Activated B cell treated with CpG ODN at 0.5 μM for 24 hours (primary cell): ENCODE measurements at regions not wholly inside any gene's neighbourhood (a gene's known extent, or its start where the extent isn't known, plus 50 kb on each side); places are given as distances from the start of the nearest gene placed in this dataset.

Experiments
- ATAC-seq: fragments of 200-7000 bp; cut with Tn5 transposase; one replicate; pipeline ENCODE4 v1.10.0; 2021; ENCODE audit warnings: low read depth, mild to moderate bottlenecking, moderate library complexity
- CTCF ChIA-PET: fragments of 350-600 bp; sonication (Branson Sonifier 250); formaldehyde crosslinking; loops from one replicate; lab custom pipeline; 2021; ENCODE audit warnings: antibody characterized with exemption; lab: Charles Lee
- POLR2A ChIA-PET: fragments of 350-600 bp; sonication (Branson Sonifier 250); formaldehyde crosslinking; loops from one replicate; lab custom pipeline; 2021; ENCODE audit warnings: antibody characterized with exemption; lab: Charles Lee
- DNase-seq: peaks from one replicate; pipeline ENCODE4 v3.0.0; 2022
- H3K27ac Mint-ChIP-seq: one replicate; pipeline ENCODE4 v1.8.0; 2020; ENCODE audit warnings: mixed read lengths
- H3K27me3 Mint-ChIP-seq: one replicate; pipeline ENCODE4 v1.8.0; 2021; ENCODE audit warnings: mixed read lengths
- H3K36me3 Mint-ChIP-seq: one replicate; pipeline ENCODE4 v1.8.0; 2021; ENCODE audit warnings: low read depth, mixed read lengths
- H3K4me1 Mint-ChIP-seq: one replicate; pipeline ENCODE4 v1.8.0; 2021; ENCODE audit warnings: mixed read lengths
- H3K4me3 Mint-ChIP-seq: one replicate; pipeline ENCODE4 v1.8.0; 2020; ENCODE audit warnings: mild to moderate bottlenecking, mixed read lengths
- H3K9me3 Mint-ChIP-seq: one replicate; pipeline ENCODE4 v1.8.0; 2020; ENCODE audit warnings: mixed read lengths
- CTCF ChIP-seq: fragments of 200-600 bp; IDR thresholded peaks from one replicate; pipeline ENCODE4 v1.8.0; 2022; ENCODE audit warnings: antibody characterized with exemption, mild to moderate bottlenecking
- intact Hi-C: fragments of 100-400 bp; cut with micrococcal nuclease; formaldehyde crosslinking; loops from one replicate; pipeline ENCODE4 v1.15.1; 2024

GRCh38 chr12:11508699-11509098, 113.3 kb upstream of the PRB2 start:
- DNase-seq: no peak
- POLR2A ChIA-PET: no interaction called here
- intact Hi-C loops: no loop called here
- peaks cover 12% of the 10 kb centered on the region for H3K27me3 Mint-ChIP-seq
- CTCF ChIA-PET: no interaction called here
- no peak for TF ChIP-seq CTCF
- no peaks in the 10 kb centered on the region for H3K36me3 Mint-ChIP-seq
- no peak overlapping the region for H3K4me3 Mint-ChIP-seq
- no peaks in the 10 kb centered on the region for H3K4me1 Mint-ChIP-seq
- no peak overlapping the region for H3K27ac Mint-ChIP-seq
- H3K9me3 Mint-ChIP-seq: no peaks in the 10 kb centered on the region
- no peak for ATAC-seq

- Mint-ChIP-seq H3K36me3 (no peaks in the 10 kb centered on the region), H3K4me3 (no peak overlapping the region), H3K27me3 (peaks cover 12% of the 10 kb centered on the region), H3K27ac (no peak overlapping the region), H3K4me1 (no peaks in the 10 kb centered on the region), H3K9me3 (no peaks in the 10 kb centered on the region)
- no peak for ATAC-seq
- TF ChIP-seq CTCF: no peak
- intact Hi-C loops: no loop called here
- CTCF ChIA-PET: no interaction called here
- no peak for DNase-seq
- POLR2A ChIA-PET: no interaction called here
These were observed 114.0 kb upstream of the PRB2 start for GRCh38 chr12:11509326-11509725.

- ATAC-seq: no peak
- no peak for TF ChIP-seq CTCF
- ChIA-PET POLR2A (no interaction called here), CTCF (no interaction called here)
- no peaks in the 10 kb centered on the region for H3K9me3 Mint-ChIP-seq
- intact Hi-C loops: no loop called here
- peaks cover 8% of the 10 kb centered on the region for H3K27me3 Mint-ChIP-seq
- no peak overlapping the region for H3K27ac Mint-ChIP-seq
- no peak for DNase-seq
- H3K4me3 Mint-ChIP-seq: no peak overlapping the region
- no peaks in the 10 kb centered on the region for H3K36me3 Mint-ChIP-seq
- no peaks in the 10 kb centered on the region for H3K4me1 Mint-ChIP-seq
These were observed 115.3 kb upstream of the PRB2 start for GRCh38 chr12:11510671-11511070.

GRCh38 chr12:11513288-11513687, 117.9 kb upstream of the PRB2 start:
- ChIA-PET POLR2A (no interaction called here), CTCF (no interaction called here)
- intact Hi-C loops: no loop called here

GRCh38 chr12:11517080-11517479, 121.7 kb upstream of the PRB2 start:
- no peaks in the 10 kb centered on the region for H3K4me1 Mint-ChIP-seq
- CTCF ChIA-PET: no interaction called here
- no peak overlapping the region for H3K27ac Mint-ChIP-seq
- DNase-seq: no peak
- H3K4me3 Mint-ChIP-seq: no peak overlapping the region
- H3K9me3 Mint-ChIP-seq: no peaks in the 10 kb centered on the region
- peaks cover 2% of the 10 kb centered on the region for H3K27me3 Mint-ChIP-seq
- no peaks in the 10 kb centered on the region for H3K36me3 Mint-ChIP-seq
- no peak for TF ChIP-seq CTCF
- POLR2A ChIA-PET: no interaction called here
- no peak for ATAC-seq
- intact Hi-C loops: no loop called here

More at GRCh38 chr12:11513288-11513687, 117.9 kb upstream of the PRB2 start:
- Mint-ChIP-seq H3K4me1 (no peaks in the 10 kb centered on the region), H3K4me3 (no peak overlapping the region), H3K27me3 (peaks cover 11% of the 10 kb centered on the region), H3K27ac (no peak overlapping the region), H3K9me3 (no peaks in the 10 kb centered on the region), H3K36me3 (no peaks in the 10 kb centered on the region)
- no peak for ATAC-seq
- TF ChIP-seq CTCF: no peak
- DNase-seq: no peak
